Femur (tissue), 1 donor: ENCODE measurements at regions not wholly inside any gene's neighbourhood (a gene's known extent, or its start where the extent isn't known, plus 50 kb on each side); places are given as distances from the start of the nearest gene placed in this dataset.

ENCODE experiments used
- DNase-seq: peaks from one replicate; pipeline ENCODE4 v3.0.0-alpha.2; 2017

- no peak for DNase-seq
These were observed 524.6 kb upstream of the CDH4 start for GRCh38 chr20:60727425-60727824.

GRCh38 chr20:60728705-60729104, 523.4 kb upstream of the CDH4 start:
- DNase-seq: no peak

- DNase-seq: no peak
These were observed 522.7 kb upstream of the CDH4 start for GRCh38 chr20:60729135-60729900.

GRCh38 chr20:60732322-60732721, 519.7 kb upstream of the CDH4 start:
- DNase-seq: no peak

GRCh38 chr20:60748086-60748485, 504.0 kb upstream of the CDH4 start:
- no peak for DNase-seq

GRCh38 chr20:60749804-60750602, 502.1 kb upstream of the CDH4 start:
- no peak for DNase-seq

- DNase-seq: no peak
These were observed 501.2 kb upstream of the CDH4 start for GRCh38 chr20:60750909-60751308.

GRCh38 chr20:60751826-60752225, 500.2 kb upstream of the CDH4 start:
- DNase-seq: no peak

- DNase-seq: peak; percentile 36
These were observed 499.2 kb upstream of the CDH4 start for GRCh38 chr20:60752741-60753420.

- DNase-seq: no peak
These were observed 497.2 kb upstream of the CDH4 start for GRCh38 chr20:60754856-60755255.

- DNase-seq: peak; percentile 38
These were observed 492.4 kb upstream of the CDH4 start for GRCh38 chr20:60759651-60760050.

- DNase-seq: no peak
These were observed 491.6 kb upstream of the CDH4 start for GRCh38 chr20:60760256-60761000.

GRCh38 chr20:60761056-60761455, 491.0 kb upstream of the CDH4 start:
- no peak for DNase-seq

- DNase-seq: no peak
These were observed 489.7 kb upstream of the CDH4 start for GRCh38 chr20:60762386-60762785.

GRCh38 chr20:60764328-60764727, 487.7 kb upstream of the CDH4 start:
- DNase-seq: no peak

GRCh38 chr20:60764771-60765170, 487.3 kb upstream of the CDH4 start:
- no peak for DNase-seq

GRCh38 chr20:60765821-60766403, 486.1 kb upstream of the CDH4 start:
- DNase-seq: no peak

GRCh38 chr20:60768216-60768615, 483.8 kb upstream of the CDH4 start:
- no peak for DNase-seq

- no peak for DNase-seq
These were observed 471.6 kb upstream of the CDH4 start for GRCh38 chr20:60780388-60781025.

- no peak for DNase-seq
These were observed 469.0 kb upstream of the CDH4 start for GRCh38 chr20:60782959-60783625.

GRCh38 chr20:60785301-60785700, 466.8 kb upstream of the CDH4 start:
- DNase-seq: no peak
